ENCODE measurements at regions not wholly inside any gene's neighbourhood (a gene's known extent, or its start where the extent isn't known, plus 50 kb on each side); places are given as distances from the start of the nearest gene placed in this dataset.
"Not testable (repeated sequence)": the region's sequence is repeated elsewhere in the genome, so short reads cannot be mapped to it uniquely, and the experiment has no call there.

- no peak for DNase-seq
Observed at GRCh38 chr21:31609081-31609480, 50.4 kb upstream of the SOD1 start.

GRCh38 chr21:31607791-31608190 lies 51.7 kb upstream of the SOD1 start:
- DNase-seq = no peak

- no peak for DNase-seq
Observed at GRCh38 chr21:31606081-31606874, 53.2 kb upstream of the SOD1 start.

- peak; percentile 83 for DNase-seq
Observed at GRCh38 chr21:31604591-31605190, 54.8 kb upstream of the SOD1 start.

DNA sequence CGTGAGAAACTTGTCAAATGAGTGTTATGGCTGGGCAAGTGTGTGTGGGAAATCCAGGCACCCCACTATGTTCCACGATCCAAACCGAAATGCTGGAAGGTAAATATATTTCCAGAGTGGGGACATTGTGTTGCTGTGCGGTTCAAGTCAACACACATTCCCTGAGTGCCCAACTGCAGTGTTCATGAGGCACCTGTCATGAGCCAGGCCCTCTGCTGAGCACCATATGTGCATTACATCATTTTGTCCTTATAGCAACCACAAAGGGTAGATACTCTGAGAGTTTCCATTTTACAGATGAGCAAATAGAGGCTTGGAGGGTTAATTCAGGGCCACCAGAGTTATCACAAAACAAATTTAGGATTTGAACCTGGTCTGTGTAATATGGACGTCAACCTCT lies 59.9 kb upstream of the SOD1 start:
- no peak for DNase-seq

DNA sequence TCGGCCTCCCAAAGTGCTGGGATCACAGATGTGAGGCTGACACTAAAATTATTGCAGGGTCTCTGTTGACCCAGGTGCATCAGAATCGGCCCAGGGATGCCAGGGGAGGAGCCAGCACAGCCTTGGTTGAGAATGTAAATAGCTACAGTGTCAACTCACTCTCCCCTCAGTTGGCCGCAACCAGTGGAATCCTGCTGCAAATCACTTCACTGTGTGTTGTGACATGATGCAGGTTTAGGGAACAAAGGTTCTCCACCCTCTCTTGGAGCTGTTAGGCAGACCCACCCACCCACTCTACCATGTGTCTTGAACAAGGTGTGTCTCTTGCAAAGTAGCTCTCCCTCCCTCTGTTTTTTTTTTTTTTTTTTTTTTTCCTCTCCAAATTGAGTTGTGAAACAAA lies 60.5 kb upstream of the SOD1 start:
- DNase-seq = no peak

- no peak for DNase-seq
Observed at GRCh38 chr21:31597683-31598082, 61.8 kb upstream of the SOD1 start.

DNA sequence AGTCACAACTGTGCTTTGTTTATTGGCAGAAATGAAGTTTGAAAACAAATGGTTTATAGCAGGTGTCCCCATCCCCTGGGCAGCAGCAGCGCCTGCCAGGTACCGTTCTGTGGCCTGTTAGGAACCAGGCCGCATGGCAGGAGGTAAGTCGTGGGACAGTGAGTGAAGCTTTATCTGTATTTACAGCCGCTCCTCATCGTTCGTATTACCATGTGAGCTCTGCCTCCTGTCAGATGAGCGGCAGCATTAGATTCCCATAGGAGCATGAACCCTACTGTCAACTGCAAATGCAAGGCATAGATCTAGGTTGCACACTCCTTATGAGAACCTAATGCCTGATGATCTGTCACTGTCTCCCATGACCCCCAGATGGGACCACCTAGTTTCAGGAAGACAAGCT lies 63.4 kb upstream of the SOD1 start:
- no peak for DNase-seq

DNA sequence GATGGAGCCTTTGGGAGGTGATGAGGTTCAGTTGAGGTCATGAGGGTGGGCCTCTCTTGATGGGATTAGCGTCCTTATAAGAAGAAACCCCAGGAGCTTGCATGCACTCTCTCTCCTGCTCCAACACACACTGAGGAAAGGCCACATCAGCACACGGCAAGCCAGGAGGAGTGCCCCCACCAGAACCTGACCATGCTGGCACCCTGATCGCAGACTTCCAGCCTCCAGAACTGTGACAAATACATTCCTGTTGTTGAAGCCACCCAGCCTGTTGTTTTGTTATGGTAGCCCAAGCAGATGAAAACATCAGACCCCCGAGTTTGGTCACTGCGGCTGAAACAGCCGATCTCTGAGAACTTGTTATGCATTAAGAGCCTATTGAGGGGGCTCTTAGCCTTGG lies 64.8 kb upstream of the SOD1 start:
- no peak for DNase-seq

DNA sequence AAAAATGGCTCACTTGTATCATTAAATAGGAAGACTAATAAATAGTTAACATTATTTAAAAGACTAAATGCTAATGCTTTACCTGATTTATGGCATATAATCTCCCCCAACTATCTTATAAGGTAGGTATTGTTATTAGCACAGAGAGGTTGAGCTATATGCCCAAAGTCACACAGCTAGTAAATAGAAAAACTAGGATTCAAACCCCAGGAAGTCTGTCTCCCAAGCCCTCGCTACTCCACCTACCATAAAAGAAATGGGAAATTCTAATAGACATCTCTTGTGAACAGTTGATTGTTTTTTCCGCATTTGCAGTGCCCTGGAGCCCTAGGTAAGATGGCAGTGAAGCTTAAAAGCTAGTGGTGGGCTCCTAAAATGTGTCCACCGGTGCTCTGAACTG lies 65.2 kb upstream of the SOD1 start:
- DNase-seq = no peak

DNA sequence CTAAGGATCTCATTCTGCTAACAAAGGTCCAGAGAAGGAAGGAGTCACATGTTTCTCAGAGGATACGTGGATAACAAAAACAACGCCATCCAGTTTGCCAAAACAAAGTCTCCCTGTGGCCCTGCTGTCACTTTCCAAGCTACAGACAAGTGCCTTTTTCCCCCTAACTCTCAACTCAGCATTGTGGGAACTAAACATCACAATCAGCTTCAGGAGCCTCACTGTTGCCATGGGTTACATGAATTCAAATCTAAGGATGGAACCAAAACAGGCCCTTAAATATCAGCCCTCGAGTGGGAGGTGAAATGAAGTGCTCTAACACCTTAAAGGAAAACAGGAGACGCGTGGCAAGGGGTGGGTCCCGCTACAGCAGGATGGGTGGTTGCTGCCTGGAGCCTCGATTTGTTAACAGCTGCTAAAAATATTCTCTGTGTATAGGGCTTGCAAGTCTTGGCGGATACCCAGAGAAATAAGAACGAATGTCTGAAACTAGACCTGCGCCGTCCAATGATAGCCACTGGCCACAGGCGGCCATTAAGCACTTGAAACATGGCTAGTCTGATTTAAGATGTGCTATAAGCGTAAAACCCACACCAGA lies 66.4 kb upstream of the SOD1 start:
- DNase-seq = no peak

- DNase-seq = no peak
Observed at GRCh38 chr21:31592516-31592915, 67.0 kb upstream of the SOD1 start.

DNA sequence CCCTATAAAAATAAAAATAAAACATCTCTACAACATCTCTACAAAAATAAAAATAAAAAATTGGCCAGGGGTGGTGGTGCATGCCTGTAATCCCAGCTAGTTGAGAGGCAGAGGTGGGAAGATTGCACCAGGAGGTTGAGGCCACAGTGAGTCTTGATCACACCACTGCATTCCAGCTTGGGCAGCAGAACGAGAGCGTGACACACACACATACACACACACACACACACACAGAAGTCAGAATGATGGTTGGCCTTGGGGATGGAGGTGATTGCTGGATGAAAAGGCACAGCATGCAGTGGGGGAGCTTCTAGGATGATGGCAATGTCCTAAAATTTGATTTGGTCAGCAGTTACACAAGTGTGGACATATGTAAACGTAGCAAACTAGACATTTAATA lies 69.7 kb upstream of the SOD1 start:
- DNase-seq = no peak

GRCh38 chr21:31586118-31586517 lies 73.4 kb upstream of the SOD1 start:
- DNase-seq = no peak

DNA sequence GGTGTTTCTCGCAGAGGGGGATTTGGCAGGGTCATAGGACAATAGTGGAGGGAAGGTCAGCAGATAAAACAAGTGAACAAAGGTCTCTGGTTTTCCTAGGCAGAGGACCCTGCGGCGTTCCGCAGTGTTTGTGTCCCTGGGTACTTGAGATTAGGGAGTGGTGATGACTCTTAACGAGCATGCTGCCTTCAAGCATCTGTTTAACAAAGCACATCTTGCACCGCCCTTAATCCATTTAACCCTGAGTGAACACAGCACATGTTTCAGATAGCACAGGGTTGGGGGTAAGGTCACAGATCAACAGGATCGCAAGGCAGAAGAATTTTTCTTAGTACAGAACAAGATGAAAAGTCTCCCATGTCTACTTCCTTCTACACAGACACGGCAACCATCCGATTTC lies 75.6 kb upstream of the SOD1 start:
- DNase-seq = not testable (repeated sequence)

DNA sequence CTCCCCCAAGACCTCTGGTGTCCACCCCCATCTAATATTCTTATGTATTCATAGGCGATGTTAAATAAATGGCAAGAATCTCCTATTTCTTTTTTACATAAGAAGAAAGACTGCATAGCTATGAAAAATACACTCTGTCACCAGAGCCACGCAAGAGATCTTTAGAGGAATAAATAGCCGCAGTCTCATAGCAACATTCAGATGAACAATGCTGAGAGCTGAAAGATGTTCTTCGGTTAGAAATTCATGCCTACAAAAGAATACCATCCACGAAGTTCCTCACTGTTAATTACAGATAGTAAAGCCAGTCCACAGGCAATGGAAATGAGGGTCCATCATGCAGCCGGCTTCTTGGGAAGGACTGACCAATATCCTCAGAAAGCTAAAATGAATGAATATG lies 76.0 kb upstream of the SOD1 start:
- DNase-seq = no peak

DNA sequence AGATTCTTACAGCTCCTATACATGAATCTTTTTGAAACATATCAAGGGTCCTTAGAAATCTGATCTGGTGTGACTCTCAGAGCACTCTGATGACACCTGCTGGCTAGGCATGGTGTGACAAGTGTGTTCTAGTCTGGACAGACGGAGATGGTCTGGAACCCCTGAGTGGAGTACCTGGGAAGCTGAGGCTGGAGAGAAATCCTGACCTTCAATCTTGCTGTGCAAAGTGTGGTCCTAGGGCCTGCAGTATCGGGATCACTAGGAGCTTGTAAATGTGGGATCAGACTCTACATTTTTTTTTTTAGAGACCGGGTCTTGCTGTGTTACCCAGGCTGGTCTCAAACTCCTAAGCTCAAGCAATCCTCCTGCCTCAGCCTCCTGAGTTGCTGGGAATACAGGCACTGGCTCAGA lies 78.6 kb upstream of the SOD1 start:
- DNase-seq = peak; percentile 81

DNA sequence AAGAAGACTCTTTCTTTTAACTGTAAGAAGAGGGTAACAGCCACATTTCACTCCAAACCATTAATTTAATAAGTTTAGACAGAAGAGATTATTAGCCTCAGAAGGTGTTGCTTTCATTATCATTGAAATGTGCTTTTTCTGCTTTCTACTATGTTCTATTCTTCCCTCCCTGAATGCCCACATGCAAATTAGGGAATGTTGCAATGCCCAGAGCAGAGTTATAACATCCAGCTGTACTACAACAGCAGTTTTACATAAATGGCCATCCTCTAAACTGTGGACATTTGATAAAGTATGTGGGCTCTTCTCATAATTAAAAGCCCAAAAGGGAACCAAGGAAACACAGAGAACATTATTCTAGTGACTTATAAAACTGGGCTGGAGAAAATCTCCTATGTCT lies 82.2 kb upstream of the SOD1 start:
- peak; percentile 39 for DNase-seq

DNA sequence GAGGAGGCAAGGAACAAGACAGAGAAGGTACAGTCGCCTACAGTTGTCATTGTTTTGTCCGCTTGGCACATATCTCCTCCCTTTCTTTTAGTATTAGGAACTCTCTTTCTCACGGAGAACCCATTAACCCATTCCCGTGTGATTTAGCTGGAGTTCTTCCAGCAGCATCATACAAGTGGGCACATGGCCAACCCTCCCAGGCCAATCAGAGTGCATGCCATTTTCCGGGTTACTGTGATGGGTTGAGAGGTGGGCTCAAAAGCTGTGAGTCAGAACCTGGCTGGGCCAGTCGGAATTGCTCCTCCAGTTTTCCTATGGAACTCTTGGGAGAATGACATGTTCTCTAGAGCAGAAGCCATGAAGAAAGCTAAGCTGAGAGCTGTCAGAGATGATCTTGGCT lies 83.1 kb upstream of the SOD1 start:
- DNase-seq = no peak

DNA sequence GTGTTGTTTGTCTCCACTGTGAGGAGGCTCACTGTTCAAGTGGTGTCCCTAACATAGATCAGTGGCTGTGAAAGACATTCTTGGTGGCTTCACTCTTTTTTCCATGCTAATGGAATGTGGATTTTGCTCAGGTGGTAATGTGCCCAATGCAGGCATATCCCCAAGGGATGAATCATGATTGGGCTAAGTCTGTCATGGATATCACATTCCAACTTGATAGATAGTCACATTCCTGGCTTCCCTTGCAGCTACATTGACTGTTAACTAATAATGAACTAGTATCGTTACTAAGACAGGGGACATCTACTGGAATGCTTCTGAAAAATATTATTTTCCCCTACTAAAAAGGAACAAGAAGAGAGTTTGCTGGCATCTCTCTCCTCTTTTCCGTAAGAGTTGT lies 86.3 kb upstream of the SOD1 start:
- no peak for DNase-seq

DNA sequence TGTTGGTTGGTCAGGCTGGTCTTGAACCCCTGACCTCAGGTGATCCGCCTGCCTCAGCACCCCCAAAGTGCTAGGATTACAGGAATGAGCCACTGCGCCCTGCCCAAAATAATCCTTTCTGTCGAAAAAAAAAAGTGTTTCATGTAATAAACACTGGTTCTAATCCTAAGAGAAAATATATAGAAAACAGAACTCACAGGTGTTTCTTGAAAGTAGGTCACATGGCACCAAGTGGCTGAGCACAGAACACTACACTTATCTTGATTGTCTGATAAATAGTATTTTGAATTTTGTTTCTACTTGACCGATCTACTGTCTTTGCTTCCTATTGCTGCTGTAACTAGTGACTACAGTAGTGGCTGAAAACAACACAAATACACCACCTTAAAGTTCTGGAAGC lies 87.6 kb upstream of the SOD1 start:
- no peak for DNase-seq

GRCh38 chr21:31570824-31571566 lies 88.5 kb upstream of the SOD1 start:
- DNase-seq = no peak

GRCh38 chr21:31566611-31567010 lies 92.9 kb upstream of the SOD1 start:
- DNase-seq = no peak

DNA sequence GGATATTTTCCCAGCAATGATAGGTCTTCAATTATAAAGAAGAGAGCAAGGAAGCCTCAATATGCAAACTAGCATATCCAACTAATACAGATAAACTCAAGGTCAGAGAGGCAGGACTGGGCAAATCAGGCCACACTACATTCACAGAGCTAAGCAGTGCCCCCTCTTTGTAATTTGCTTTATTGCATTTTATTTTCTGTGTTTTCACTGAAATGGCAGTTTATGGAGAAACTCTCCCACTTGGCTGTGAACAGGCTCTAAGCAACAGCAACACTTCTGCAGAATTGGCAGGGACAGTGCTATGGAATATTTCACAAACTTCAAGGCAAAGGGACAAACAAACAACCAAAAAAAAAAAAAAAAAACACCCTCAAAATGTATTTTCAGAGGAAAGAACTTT lies 93.4 kb upstream of the SOD1 start:
- peak; percentile 14 for DNase-seq

Data from suppressor macrophage treated with lipopolysaccharide for 4 hours (primary cell).